GM19035 (cell line): ENCODE measurements at regions not wholly inside any gene's neighbourhood (a gene's known extent, or its start where the extent isn't known, plus 50 kb on each side); places are given as distances from the start of the nearest gene placed in this dataset.

Experiments
- ATAC-seq: cut with Tn5 transposase; IDR thresholded peaks from one replicate; pipeline ENCODE4 v1.9.1; 2021; ENCODE audit not compliant: unreplicated experiment

- ATAC-seq: no peak
Observed at GRCh38 chr18:40524881-40525280, 1430.2 kb upstream of the PIK3C3 start.

GRCh38 chr18:40523287-40523686, 1431.7 kb upstream of the PIK3C3 start:
- ATAC-seq: no peak

GRCh38 chr18:40501026-40501425, 1454.0 kb upstream of the PIK3C3 start:
- no peak for ATAC-seq

- ATAC-seq: no peak
Observed at GRCh38 chr18:40494603-40495002, 1460.4 kb upstream of the PIK3C3 start.

GRCh38 chr18:40493316-40493715, 1461.7 kb upstream of the PIK3C3 start:
- ATAC-seq: no peak

- ATAC-seq: no peak
Observed at GRCh38 chr18:40489301-40489700, 1465.7 kb upstream of the PIK3C3 start.

GRCh38 chr18:40485318-40485717, 1469.7 kb upstream of the PIK3C3 start:
- ATAC-seq: no peak

GRCh38 chr18:40473221-40474029, 1481.6 kb upstream of the PIK3C3 start:
- no peak for ATAC-seq

GRCh38 chr18:40470723-40471122, 1484.3 kb upstream of the PIK3C3 start:
- no peak for ATAC-seq

- no peak for ATAC-seq
Observed at GRCh38 chr18:40469851-40470250, 1485.2 kb upstream of the PIK3C3 start.

- no peak for ATAC-seq
Observed at GRCh38 chr18:40469316-40469715, 1485.7 kb upstream of the PIK3C3 start.

- no peak for ATAC-seq
Observed at GRCh38 chr18:40464032-40464431, 1491.0 kb upstream of the PIK3C3 start.

- ATAC-seq: no peak
Observed at GRCh38 chr18:40453903-40454302, 1501.1 kb upstream of the PIK3C3 start.

- ATAC-seq: no peak
Observed at GRCh38 chr18:40452599-40452998, 1502.4 kb upstream of the PIK3C3 start.

GRCh38 chr18:40450751-40451150, 1504.3 kb upstream of the PIK3C3 start:
- no peak for ATAC-seq

GRCh38 chr18:40447820-40448219, 1507.2 kb upstream of the PIK3C3 start:
- ATAC-seq: no peak

- no peak for ATAC-seq
Observed at GRCh38 chr18:40440088-40440487, 1514.9 kb upstream of the PIK3C3 start.

- no peak for ATAC-seq
Observed at GRCh38 chr18:40437517-40437916, 1517.5 kb upstream of the PIK3C3 start.

- ATAC-seq: no peak
Observed at GRCh38 chr18:40431071-40431985, 1523.7 kb upstream of the PIK3C3 start.

GRCh38 chr18:40423291-40423690, 1531.7 kb upstream of the PIK3C3 start:
- no peak for ATAC-seq

GRCh38 chr18:40420675-40421074, 1534.4 kb upstream of the PIK3C3 start:
- ATAC-seq: no peak

- ATAC-seq: no peak
Observed at GRCh38 chr18:40417501-40417900, 1537.5 kb upstream of the PIK3C3 start.
